GM12878 (cell line): ENCODE measurements at regions not wholly inside any gene's neighbourhood (a gene's known extent, or its start where the extent isn't known, plus 50 kb on each side); places are given as distances from the start of the nearest gene placed in this dataset.

ENCODE experiments used
- ATAC-seq: fragments of 200-7000 bp; cut with Tn5 transposase; 3 replicates; pipeline ENCODE4 v1.9.1; 2020; ENCODE audit warnings: mild to moderate bottlenecking, moderate library complexity
- BruUV-seq: library from RNA; stranded (reverse); fragments of 400-500 nt; replicated peaks from 2 replicates; lab custom pipeline; 2021; lab: Mats Ljungman, UMichigan
- CTCF ChIA-PET: fragments of 300-600 bp; sonication (Branson Sonifier 250); formaldehyde crosslinking; extraction: SDS; loops from one replicate; lab custom pipeline; 2021; ENCODE audit warnings: inconsistent platforms; lab: Yijun Ruan, JAX
- POLR2A ChIA-PET: fragments of 350-600 bp; formaldehyde crosslinking; extraction: SDS; loops from one replicate; lab custom pipeline; 2021; ENCODE audit warnings: inconsistent platforms; lab: Charles Lee
- RAD21 ChIA-PET: fragments of 300-600 bp; sonication (Branson Sonifier 250); formaldehyde crosslinking; loops from one replicate; lab custom pipeline; 2023; ENCODE audit warnings: antibody characterized with exemption; ENCODE audit not compliant: unreplicated experiment; lab: Charles Lee
- SMC1A ChIA-PET: fragments of 300-600 bp; sonication (Branson Sonifier 250); formaldehyde crosslinking; loops from one replicate; lab custom pipeline; 2023; ENCODE audit not compliant: unreplicated experiment, uncharacterized antibody; lab: Charles Lee
- DNase-seq: peaks from one replicate; pipeline ENCODE4 v3.0.0-alpha.2; 2011; ENCODE audit warnings: low read depth, low spot score
- FAIRE-seq: peaks from 3 replicates; lab custom pipeline; 2011; peaks lifted over from hg19 to GRCh38; lab: Jason Lieb, UNC
- H2AFZ ChIP-seq: 2 replicates; pipeline ENCODE4 v1.6.0; 2011; ENCODE audit warnings: low read depth, low read length, control low read depth; ENCODE audit not compliant: control insufficient read depth
- H3K27ac ChIP-seq: 2 replicates; pipeline ENCODE4 v1.5.1; 2011; ENCODE audit warnings: control low read depth; ENCODE audit not compliant: control insufficient read depth, insufficient read depth
- H3K27me3 ChIP-seq, 2 experiments: replicated peaks in 1 of 2; 2 replicates each; pipeline versions ENCODE4 v1.6.0 to v1.6.1; 2011; ENCODE audit warnings: low read length in 1 of 2; ENCODE audit not compliant: control insufficient read depth in 2 of 2, insufficient read depth in 2 of 2
- H3K36me3 ChIP-seq, 2 experiments: 2 replicates each; pipeline ENCODE4 v1.5.1; 2011; ENCODE audit warnings: low read length in 1 of 2; ENCODE audit not compliant: control insufficient read depth in 2 of 2, insufficient read depth in 2 of 2
- H3K4me1 ChIP-seq: 2 replicates; pipeline ENCODE4 v1.6.1; 2011; ENCODE audit warnings: mild to moderate bottlenecking, low read length, moderate library complexity, mixed read lengths; ENCODE audit not compliant: control insufficient read depth, insufficient read depth
- H3K4me2 ChIP-seq: 2 replicates; pipeline ENCODE4 v1.6.0; 2011; ENCODE audit warnings: control low read depth; ENCODE audit not compliant: control insufficient read depth, insufficient read depth
- H3K4me3 ChIP-seq: fragments of 200-600 bp; sonication (generic); 2 replicates; pipeline ENCODE4 v1.5.1; 2016
- H3K79me2 ChIP-seq: 2 replicates; pipeline ENCODE4 v1.6.0; 2011; ENCODE audit warnings: low read length; ENCODE audit not compliant: control insufficient read depth, insufficient read depth
- H3K9ac ChIP-seq: 2 replicates; pipeline ENCODE4 v1.8.0; 2011; ENCODE audit warnings: low read length, control low read depth, mixed read lengths; ENCODE audit not compliant: control insufficient read depth, insufficient read depth
- H3K9me3 ChIP-seq: replicated peaks from 3 replicates; pipeline ENCODE4 v1.5.1; 2011; ENCODE audit warnings: mild to moderate bottlenecking, low read length; ENCODE audit not compliant: control insufficient read depth, insufficient read depth
- H4K20me1 ChIP-seq: 2 replicates; pipeline ENCODE4 v1.6.0; 2011; ENCODE audit not compliant: control insufficient read depth, insufficient read depth
- BMI1 ChIP-seq: fragments of 450-650 bp; IDR thresholded peaks from 2 replicates; pipeline ENCODE4 v1.6.1; 2016; ENCODE audit warnings: mild to moderate bottlenecking, moderate library complexity, borderline replicate concordance
- EP300 ChIP-seq, 2 experiments: fragments of 150-350 bp in 1 of 2; IDR thresholded peaks; 2 replicates each; pipeline ENCODE4 v1.6.1; 2011 to 2012; ENCODE audit warnings: low read depth in 2 of 2, low read length in 2 of 2, borderline replicate concordance in 1 of 2, improper control_type of control experiment in 1 of 2, inconsistent platforms in 1 of 2; ENCODE audit not compliant: control insufficient read depth in 1 of 2
- FOXM1 ChIP-seq: IDR thresholded peaks from 2 replicates; pipeline ENCODE4 v1.6.1; 2012; ENCODE audit warnings: low read depth, mild to moderate bottlenecking, inconsistent platforms, low read length, moderate library complexity
- HDAC2 ChIP-seq: fragments of 200-600 bp; sonication (generic); IDR thresholded peaks from 2 replicates; pipeline ENCODE4 v1.6.1; 2017
- HSF1 ChIP-seq: fragments of 150-350 bp; IDR thresholded peaks from 2 replicates; pipeline ENCODE4 v1.6.1; 2014; ENCODE audit warnings: mild to moderate bottlenecking, low read depth, low read length
- KAT2A ChIP-seq: conservative IDR thresholded peaks from 2 replicates; pipeline ENCODE4 v1.6.1; 2011; ENCODE audit warnings: low read depth, low read length; ENCODE audit not compliant: control insufficient read depth
- MAX ChIP-seq: IDR thresholded peaks from 2 replicates; pipeline ENCODE4 v1.6.1; 2012; ENCODE audit warnings: low read depth, low read length, improper control_type of control experiment
- NBN ChIP-seq: fragments of 450-650 bp; IDR thresholded peaks from 2 replicates; pipeline ENCODE4 v1.6.1; 2016
- NR2C1 ChIP-seq: fragments of 450-650 bp; IDR thresholded peaks from 2 replicates; pipeline ENCODE4 v1.6.1; 2017; ENCODE audit warnings: antibody characterized with exemption, mild to moderate bottlenecking, moderate library complexity
- PAX5 ChIP-seq: IDR thresholded peaks from 2 replicates; pipeline ENCODE4 v1.6.1; 2011; ENCODE audit warnings: low read depth, low read length, borderline replicate concordance
- RAD51 ChIP-seq: fragments of 450-650 bp; IDR thresholded peaks from 2 replicates; pipeline ENCODE4 v1.6.1; 2016; ENCODE audit warnings: moderate library complexity, mild to moderate bottlenecking, inconsistent platforms
- REST ChIP-seq: IDR thresholded peaks from 2 replicates; pipeline ENCODE4 v1.6.1; 2012; ENCODE audit warnings: mild to moderate bottlenecking, low read depth, low read length
- SREBF2 ChIP-seq: IDR thresholded peaks from 2 replicates; pipeline ENCODE4 v1.6.1; 2012; ENCODE audit warnings: mild to moderate bottlenecking, low read length
- ZNF622 ChIP-seq: fragments of 450-650 bp; IDR thresholded peaks from 2 replicates; pipeline ENCODE4 v1.6.1; 2017; ENCODE audit warnings: mild to moderate bottlenecking, inconsistent platforms
- WGBS: methylation state at CpG from one replicate; pipeline ENCODE4 v1.1.6; 2016; ENCODE audit warnings: low lambda C conversion rate; ENCODE audit not compliant: insufficient replicate concordance, insufficient coverage; ENCODE audit errors: missing lambda C conversion rate; 5-methylcytosine and 5-hydroxymethylcytosine counted together
- in situ Hi-C: fragments of 300-500 bp; cut with MboI; formaldehyde crosslinking; loops from 9 replicates; pipeline ENCODE4 v1.14.3; 2018; ENCODE audit warnings: mixed read lengths
- intact Hi-C: fragments of 100-400 bp; cut with micrococcal nuclease; formaldehyde crosslinking; loops from one replicate; pipeline ENCODE4 v1.14.2; 2022; ENCODE audit not compliant: unreplicated experiment
- TF ChIP-seq, protein P1 (sequence below): fragments of 450-650 bp; formaldehyde crosslinking; IDR thresholded peaks from 2 replicates; pipeline ENCODE4 v1.5.0; 2022; ENCODE audit warnings: mild to moderate bottlenecking, missing genetic modification characterization

- FAIRE-seq (no peak), DNase-seq (no peak), ATAC-seq (no peak)
- Histone ChIP-seq H2AFZ (no peak overlapping the region), H3K27ac (no peak overlapping the region), H3K9ac (no peak overlapping the region), H3K36me3 (no peaks in the 10 kb centered on the region), H3K4me3 (no peak overlapping the region), H3K4me1 (no peaks in the 10 kb centered on the region), H4K20me1 (no peaks in the 10 kb centered on the region), H3K79me2 (no peaks in the 10 kb centered on the region), H3K9me3 (no peaks in the 10 kb centered on the region), H3K27me3 (no peaks in the 10 kb centered on the region), H3K4me2 (no peak overlapping the region)
- SMC1A ChIA-PET, result no interaction called here
- no TSS peak for BruUV-seq
- intact Hi-C loops (no loop called here), in situ Hi-C loops (no loop called here)
- POLR2A ChIA-PET, result no interaction called here
- CTCF ChIA-PET, result no interaction called here
- RAD21 ChIA-PET, result no interaction called here
- WGBS, result 6% methylated on average over 1 of the region's 1 CpG
- TF ChIP-seq KAT2A (no peak), ZNF622 (no peak), BMI1 (no peak), HSF1 (no peak), NR2C1 (no peak), SREBF2 (no peak), FOXM1 (no peak), EP300 (IDR thresholded peaks at IDR 0.05; ENCODE audit: borderline replicate concordance in 1 of 2, control insufficient read depth in 1 of 2, low read depth in 2 of 2, low read length in 2 of 2) (no peak), NBN (no peak), HDAC2 (no peak), PAX5 (no peak), RAD51 (no peak), REST (no peak), MAX (no peak)
- TF ChIP-seq, protein P1, sequence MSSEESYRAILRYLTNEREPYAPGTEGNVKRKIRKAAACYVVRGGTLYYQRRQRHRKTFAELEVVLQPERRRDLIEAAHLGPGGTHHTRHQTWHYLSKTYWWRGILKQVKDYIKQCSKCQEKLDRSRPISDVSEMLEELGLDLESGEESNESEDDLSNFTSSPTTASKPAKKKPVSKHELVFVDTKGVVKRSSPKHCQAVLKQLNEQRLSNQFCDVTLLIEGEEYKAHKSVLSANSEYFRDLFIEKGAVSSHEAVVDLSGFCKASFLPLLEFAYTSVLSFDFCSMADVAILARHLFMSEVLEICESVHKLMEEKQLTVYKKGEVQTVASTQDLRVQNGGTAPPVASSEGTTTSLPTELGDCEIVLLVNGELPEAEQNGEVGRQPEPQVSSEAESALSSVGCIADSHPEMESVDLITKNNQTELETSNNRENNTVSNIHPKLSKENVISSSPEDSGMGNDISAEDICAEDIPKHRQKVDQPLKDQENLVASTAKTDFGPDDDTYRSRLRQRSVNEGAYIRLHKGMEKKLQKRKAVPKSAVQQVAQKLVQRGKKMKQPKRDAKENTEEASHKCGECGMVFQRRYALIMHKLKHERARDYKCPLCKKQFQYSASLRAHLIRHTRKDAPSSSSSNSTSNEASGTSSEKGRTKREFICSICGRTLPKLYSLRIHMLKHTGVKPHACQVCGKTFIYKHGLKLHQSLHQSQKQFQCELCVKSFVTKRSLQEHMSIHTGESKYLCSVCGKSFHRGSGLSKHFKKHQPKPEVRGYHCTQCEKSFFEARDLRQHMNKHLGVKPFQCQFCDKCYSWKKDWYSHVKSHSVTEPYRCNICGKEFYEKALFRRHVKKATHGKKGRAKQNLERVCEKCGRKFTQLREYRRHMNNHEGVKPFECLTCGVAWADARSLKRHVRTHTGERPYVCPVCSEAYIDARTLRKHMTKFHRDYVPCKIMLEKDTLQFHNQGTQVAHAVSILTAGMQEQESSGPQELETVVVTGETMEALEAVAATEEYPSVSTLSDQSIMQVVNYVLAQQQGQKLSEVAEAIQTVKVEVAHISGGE (CRISPR knock-in tag), result no peak
These were observed 315.4 kb upstream of the SASH1 start for GRCh38 chr6:148027201-148027600.
